ENCODE measurements at regions not wholly inside any gene's neighbourhood (a gene's known extent, or its start where the extent isn't known, plus 50 kb on each side); places are given as distances from the start of the nearest gene placed in this dataset.

DNA sequence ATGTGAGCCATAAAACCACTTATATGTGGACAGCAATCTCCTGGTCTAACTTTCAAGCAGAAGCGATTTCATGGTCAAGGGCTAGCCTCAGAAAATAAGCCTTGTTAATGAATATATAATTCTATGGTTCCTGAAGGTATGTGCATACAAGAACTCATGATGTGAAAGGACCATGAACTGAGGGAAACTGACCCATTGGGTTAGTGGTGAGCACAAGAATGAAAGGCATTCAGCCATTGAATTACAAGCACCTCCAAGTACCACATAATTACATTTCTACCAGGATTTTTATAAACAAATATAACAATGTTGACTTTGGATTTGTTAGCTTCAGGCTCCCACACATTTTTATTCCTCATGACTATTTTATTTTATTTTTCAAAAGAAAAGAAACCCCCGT is 459.0 kb downstream of the TLE4 start:
- TF ChIP-seq, protein P1, sequence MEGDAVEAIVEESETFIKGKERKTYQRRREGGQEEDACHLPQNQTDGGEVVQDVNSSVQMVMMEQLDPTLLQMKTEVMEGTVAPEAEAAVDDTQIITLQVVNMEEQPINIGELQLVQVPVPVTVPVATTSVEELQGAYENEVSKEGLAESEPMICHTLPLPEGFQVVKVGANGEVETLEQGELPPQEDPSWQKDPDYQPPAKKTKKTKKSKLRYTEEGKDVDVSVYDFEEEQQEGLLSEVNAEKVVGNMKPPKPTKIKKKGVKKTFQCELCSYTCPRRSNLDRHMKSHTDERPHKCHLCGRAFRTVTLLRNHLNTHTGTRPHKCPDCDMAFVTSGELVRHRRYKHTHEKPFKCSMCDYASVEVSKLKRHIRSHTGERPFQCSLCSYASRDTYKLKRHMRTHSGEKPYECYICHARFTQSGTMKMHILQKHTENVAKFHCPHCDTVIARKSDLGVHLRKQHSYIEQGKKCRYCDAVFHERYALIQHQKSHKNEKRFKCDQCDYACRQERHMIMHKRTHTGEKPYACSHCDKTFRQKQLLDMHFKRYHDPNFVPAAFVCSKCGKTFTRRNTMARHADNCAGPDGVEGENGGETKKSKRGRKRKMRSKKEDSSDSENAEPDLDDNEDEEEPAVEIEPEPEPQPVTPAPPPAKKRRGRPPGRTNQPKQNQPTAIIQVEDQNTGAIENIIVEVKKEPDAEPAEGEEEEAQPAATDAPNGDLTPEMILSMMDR (IDR thresholded peaks at IDR 0.05; ENCODE audit: low read length), result no peak
- TF ChIP-seq EZH2phosphoT487 (IDR thresholded peaks at IDR 0.05; ENCODE audit: low read length), result no peak
